H1 (cell line): ENCODE measurements at regions not wholly inside any gene's neighbourhood (a gene's known extent, or its start where the extent isn't known, plus 50 kb on each side); places are given as distances from the start of the nearest gene placed in this dataset.

Source experiments
- CTCF ChIA-PET: fragments of 300-600 bp; sonication (Branson Sonifier 250); formaldehyde crosslinking; loops from one replicate; lab custom pipeline; 2021; ENCODE audit not compliant: partially characterized antibody; lab: Charles Lee
- POLR2A ChIA-PET: fragments of 300-600 bp; sonication (Branson Sonifier 250); formaldehyde crosslinking; loops from one replicate; lab custom pipeline; 2021; ENCODE audit warnings: inconsistent platforms; ENCODE audit not compliant: partially characterized antibody; lab: Charles Lee
- DNase-seq, 2 experiments: peaks; one replicate each; pipeline versions ENCODE4 v3.0.0 to v3.0.0-alpha.2; 2010 to 2022; ENCODE audit warnings: low spot score in 2 of 2, low read depth in 1 of 2, mixed read lengths in 1 of 2
- FAIRE-seq: peaks from 2 replicates; lab custom pipeline; 2011; peaks lifted over from hg19 to GRCh38; lab: Jason Lieb, UNC
- H2AFZ ChIP-seq: 2 replicates; pipeline ENCODE4 v1.8.1; 2012; ENCODE audit warnings: low read length, inconsistent platforms
- H2AK5ac ChIP-seq: 2 replicates; pipeline ENCODE4 v1.6.1; 2013; ENCODE audit warnings: low read depth, low read length
- H2BK120ac ChIP-seq: replicated peaks from 2 replicates; pipeline ENCODE3; 2013; ENCODE audit warnings: low read depth, low read length, inconsistent platforms
- H2BK12ac ChIP-seq: 2 replicates; pipeline ENCODE4 v1.6.1; 2013; ENCODE audit warnings: low read depth, low read length
- H2BK15ac ChIP-seq: 2 replicates; pipeline ENCODE4 v1.6.1; 2013; ENCODE audit warnings: low read length
- H2BK20ac ChIP-seq: 2 replicates; pipeline ENCODE4 v1.6.1; 2013; ENCODE audit warnings: low read length
- H2BK5ac ChIP-seq: 2 replicates; pipeline ENCODE4 v1.6.1; 2013; ENCODE audit warnings: low read depth, low read length
- H3K14ac ChIP-seq: 2 replicates; pipeline ENCODE4 v1.6.1; 2013; ENCODE audit warnings: inconsistent platforms; ENCODE audit not compliant: insufficient read length
- H3K18ac ChIP-seq: 2 replicates; pipeline ENCODE4 v1.6.1; 2013; ENCODE audit warnings: low read length; ENCODE audit errors: extremely low read depth
- H3K23ac ChIP-seq: 2 replicates; pipeline ENCODE4 v1.6.1; 2013; ENCODE audit warnings: inconsistent platforms; ENCODE audit not compliant: insufficient read length
- H3K23me2 ChIP-seq: 2 replicates; pipeline ENCODE4 v1.6.1; 2013; ENCODE audit warnings: low read depth, low read length
- H3K27ac ChIP-seq: 2 replicates; pipeline ENCODE4 v1.6.1; 2011; ENCODE audit warnings: low read depth, low read length, inconsistent platforms
- H3K27me3 ChIP-seq, 4 experiments: replicated peaks in 1 of 4; 1 replicate in 1 of 4; 2 replicates in 3 of 4; pipeline versions ENCODE4 v1.6.1 to v1.8.1; 2011 to 2013; ENCODE audit warnings: low read length in 3 of 4, mild to moderate bottlenecking in 3 of 4, inconsistent platforms in 2 of 4, mixed read lengths in 2 of 4, moderate library complexity in 1 of 4; ENCODE audit not compliant: control insufficient read depth in 3 of 4, insufficient read depth in 3 of 4; ENCODE audit errors: extremely low read depth in 1 of 4
- H3K36me3 ChIP-seq, 4 experiments: 2 replicates each; pipeline versions ENCODE4 v1.6.1 to v1.8.1; 2011 to 2013; ENCODE audit warnings: mild to moderate bottlenecking in 4 of 4, low read length in 3 of 4, moderate library complexity in 2 of 4, control low read depth in 1 of 4, inconsistent platforms in 1 of 4; ENCODE audit not compliant: insufficient read depth in 4 of 4, control insufficient read depth in 2 of 4
- H3K4ac ChIP-seq: replicated peaks from 2 replicates; pipeline ENCODE3; 2013; ENCODE audit warnings: low read length, low read depth, mixed read lengths, inconsistent platforms; ENCODE audit not compliant: insufficient read length
- H3K4me1 ChIP-seq, 4 experiments: replicated peaks in 1 of 4; 1 replicate in 1 of 4; 2 replicates in 3 of 4; pipeline versions ENCODE4 v1.6.1 to v1.8.1; 2011 to 2013; ENCODE audit warnings: low read length in 3 of 4, inconsistent platforms in 2 of 4, mixed read lengths in 1 of 4; ENCODE audit not compliant: insufficient read depth in 4 of 4, control insufficient read depth in 3 of 4
- H3K4me2 ChIP-seq, 2 experiments: 2 replicates each; pipeline versions ENCODE4 v1.6.1 to v1.8.1; 2011 to 2013; ENCODE audit warnings: low read depth in 2 of 2, low read length in 2 of 2, control low read depth in 1 of 2, inconsistent platforms in 1 of 2, mild to moderate bottlenecking in 1 of 2; ENCODE audit not compliant: insufficient read depth in 1 of 2
- H3K4me3 ChIP-seq, 4 experiments: fragments of 200-600, 300-600 bp in 1 of 4; sonication (generic), shearing (Covaris generic), sonication (Bioruptor Twin) in 1 of 4; 2 replicates each; pipeline versions ENCODE4 v1.5.1 to v1.8.1; 2011 to 2016; ENCODE audit warnings: low read length in 4 of 4, low read depth in 3 of 4, control low read depth in 2 of 4, inconsistent platforms in 2 of 4, mild to moderate bottlenecking in 2 of 4, mixed read lengths in 1 of 4, moderate library complexity in 1 of 4; ENCODE audit not compliant: insufficient read depth in 2 of 4; ENCODE audit errors: extremely low read depth in 1 of 4
- H3K56ac ChIP-seq: replicated peaks from 2 replicates; pipeline ENCODE3; 2013; ENCODE audit warnings: low read depth, mild to moderate bottlenecking, mixed read lengths, low read length, inconsistent platforms; ENCODE audit not compliant: insufficient read length
- H3K79me1 ChIP-seq: 2 replicates; pipeline ENCODE4 v1.6.1; 2013; ENCODE audit warnings: low read depth, low read length, control low read depth
- H3K79me2 ChIP-seq, 2 experiments: 2 replicates each; pipeline versions ENCODE4 v1.6.1 to v1.8.1; 2012 to 2013; ENCODE audit warnings: low read length in 2 of 2, mild to moderate bottlenecking in 2 of 2, inconsistent platforms in 1 of 2; ENCODE audit not compliant: insufficient read depth in 2 of 2, control insufficient read depth in 1 of 2
- H3K9ac ChIP-seq, 4 experiments: replicated peaks in 1 of 4; 1 replicate in 1 of 4; 2 replicates in 3 of 4; pipeline versions ENCODE4 v1.6.1 to v1.8.1; 2011 to 2013; ENCODE audit warnings: low read depth in 3 of 4, low read length in 3 of 4, control low read depth in 2 of 4, mild to moderate bottlenecking in 2 of 4, moderate library complexity in 2 of 4, inconsistent platforms in 1 of 4; ENCODE audit errors: extremely low read depth in 1 of 4
- H3K9me3 ChIP-seq, 2 experiments: 2 replicates each; pipeline versions ENCODE4 v1.6.1 to v1.8.1; 2012 to 2013; ENCODE audit warnings: mild to moderate bottlenecking in 2 of 2, moderate library complexity in 2 of 2, control low read depth in 1 of 2, inconsistent platforms in 1 of 2, low read depth in 1 of 2, low read length in 1 of 2, mixed read lengths in 1 of 2; ENCODE audit not compliant: insufficient read depth in 2 of 2
- H4K20me1 ChIP-seq, 2 experiments: replicated peaks in 1 of 2; 2 replicates each; pipeline versions ENCODE3 to v1.8.1; 2011 to 2013; ENCODE audit warnings: inconsistent platforms in 2 of 2, low read length in 2 of 2, mild to moderate bottlenecking in 1 of 2; ENCODE audit not compliant: insufficient read depth in 2 of 2, control insufficient read depth in 1 of 2
- H4K5ac ChIP-seq: 2 replicates; pipeline ENCODE4 v1.6.1; 2013; ENCODE audit warnings: low read length, low read depth, mixed read lengths, inconsistent platforms; ENCODE audit not compliant: insufficient read length
- H4K8ac ChIP-seq: 2 replicates; pipeline ENCODE4 v1.8.0; 2013; ENCODE audit warnings: mild to moderate bottlenecking, moderate library complexity, low read length, inconsistent platforms; ENCODE audit not compliant: insufficient read depth; ENCODE audit errors: extremely low read depth
- H4K91ac ChIP-seq: replicated peaks from 2 replicates; pipeline ENCODE3; 2013; ENCODE audit warnings: low read length, mixed read lengths, inconsistent platforms; ENCODE audit not compliant: insufficient read length
- ASH2L ChIP-seq: fragments of 200-600, 300-600 bp; sonication (generic); IDR thresholded peaks from one replicate; pipeline ENCODE4 v1.7.1; 2017; ENCODE audit warnings: low read length
- POLR2A ChIP-seq, 2 experiments: IDR thresholded peaks; 1 replicate in 1 of 2; 2 replicates in 1 of 2; pipeline ENCODE4 v1.6.1; 2011; ENCODE audit warnings: low read depth in 2 of 2, low read length in 2 of 2, mild to moderate bottlenecking in 2 of 2; ENCODE audit errors: control extremely low read depth in 1 of 2
- SIN3A ChIP-seq, 2 experiments: IDR thresholded peaks in 1 of 2; conservative IDR thresholded peaks in 1 of 2; 2 replicates each; pipeline ENCODE4 v1.6.1; 2011 to 2012; ENCODE audit warnings: low read length in 2 of 2, improper control_type of control experiment in 1 of 2, low read depth in 1 of 2, mild to moderate bottlenecking in 1 of 2
- TCF12 ChIP-seq: IDR thresholded peaks from 2 replicates; pipeline ENCODE4 v1.6.1; 2011; ENCODE audit warnings: low read depth, mild to moderate bottlenecking, low read length
- WGBS, 2 experiments: shearing (Covaris generic) in 1 of 2; methylation state at CpG; one replicate each; pipeline versions ENCODE4 v1.1.6 to v1.1.7; 2013 to 2015; ENCODE audit warnings: low lambda C conversion rate in 2 of 2, mixed read lengths in 2 of 2, inconsistent platforms in 1 of 2, low coverage in 1 of 2, missing lambda C conversion rate in 1 of 2; ENCODE audit not compliant: insufficient replicate concordance in 2 of 2, insufficient coverage in 1 of 2, insufficient read length in 1 of 2; ENCODE audit errors: extremely low coverage in 1 of 2, missing lambda C conversion rate in 1 of 2; 5-methylcytosine and 5-hydroxymethylcytosine counted together

GRCh38 chr12:43216490-43216889 lies 335.5 kb downstream of the ADAMTS20 start:
- Histone ChIP-seq H3K4me1 (peaks cover 0 to 2% (median 0%) of the 10 kb centered on the region in 4 experiments; a peak in 1 of 7 replicates), H3K4ac (no peak overlapping the region), H3K4me2 (no peak overlapping the region), H2BK5ac (no peak overlapping the region), H3K14ac (no peak overlapping the region), H2BK12ac (no peak overlapping the region), H2BK15ac (no peak overlapping the region), H3K27me3 (no peaks in the 10 kb centered on the region), H3K56ac (no peak overlapping the region), H3K18ac (no peak overlapping the region), H4K8ac (no peak overlapping the region), H3K9me3 (no peaks in the 10 kb centered on the region), H3K27ac (no peak overlapping the region), H3K23ac (no peak overlapping the region), H3K36me3 (no peaks in the 10 kb centered on the region), H4K5ac (no peak overlapping the region), H4K91ac (no peak overlapping the region), H2AFZ (no peak overlapping the region), H2AK5ac (no peak overlapping the region), H3K4me3 (no peak overlapping the region), H2BK120ac (no peak overlapping the region), H3K79me1 (no peaks in the 10 kb centered on the region), H3K9ac (no peak overlapping the region), H2BK20ac (no peak overlapping the region), H3K23me2 (no peaks in the 10 kb centered on the region), H3K79me2 (no peaks in the 10 kb centered on the region), H4K20me1 (no peaks in the 10 kb centered on the region)
- FAIRE-seq (no peak), DNase-seq (no peak)
- ChIA-PET CTCF (no interaction called here), POLR2A (interaction anchor here (0.6 kb wide), 1 partner anchor 1434 kb away, joined by 6 read pairs; no protein-coding TSS in a partner anchor)
- WGBS, 2 experiments = 92% methylated on average over 1 of the region's 1 CpG; no CpG with 5 or more reads in 1 of the 2 experiments
- TF ChIP-seq TCF12 (no peak), POLR2A (IDR thresholded peaks at IDR 0.05; ENCODE audit: control extremely low read depth in 1 of 2, low read depth in 2 of 2, low read length in 2 of 2) (no peak), ASH2L (no peak), SIN3A (conservative IDR thresholded peaks at IDR 0.05 in 1 of 2, IDR thresholded peaks at IDR 0.05 in 1 of 2; ENCODE audit: low read depth in 1 of 2, low read length in 2 of 2) (no peak)
